ENCODE measurements at regions not wholly inside any gene's neighbourhood (a gene's known extent, or its start where the extent isn't known, plus 50 kb on each side); places are given as distances from the start of the nearest gene placed in this dataset.

GRCh38 chr5:103617090-103617489 is 54.5 kb upstream of the NUDT12 start:
- no peak for ATAC-seq
- Mint-ChIP-seq H3K4me1 (no peaks in the 10 kb centered on the region), H3K27me3 (no peaks in the 10 kb centered on the region), H3K27ac (no peak overlapping the region), H3K9me3 (ENCODE audit: low read depth) (no peaks in the 10 kb centered on the region), H3K36me3 (ENCODE audit: low read depth) (no peaks in the 10 kb centered on the region), H3K4me3 (no peak overlapping the region)
- no peak for DNase-seq
- POLR2A ChIA-PET: no interaction called here
- intact Hi-C loops (cut with DNase I, micrococcal nuclease): no loop called here
- CTCF ChIA-PET: interaction anchor here (1.7 kb wide), 1 partner anchor 11 kb away, joined by 4 read pairs; no protein-coding TSS in a partner anchor

DNA sequence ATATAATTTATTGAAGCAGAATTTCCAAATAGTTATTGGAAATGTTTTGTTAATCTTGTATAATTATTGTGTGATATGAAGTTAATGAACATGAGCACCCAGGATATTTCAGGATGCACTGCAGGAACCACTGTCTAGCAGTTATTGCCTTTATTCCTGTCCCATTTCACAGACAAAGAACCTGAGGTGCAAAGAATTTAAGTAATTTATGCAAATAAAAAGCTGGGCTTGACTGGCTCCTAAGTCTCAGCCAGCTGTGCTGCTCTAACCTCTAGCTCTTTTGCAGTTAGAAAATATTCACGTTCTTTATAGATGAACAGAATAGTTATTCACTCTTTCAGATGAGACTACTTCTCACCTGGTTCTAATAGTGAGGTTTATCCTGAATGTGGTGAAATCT is 50.0 kb upstream of the NUDT12 start:
- no peak for DNase-seq
- H3K4me1 Mint-ChIP-seq: no peaks in the 10 kb centered on the region
- POLR2A ChIA-PET: no interaction called here
- CTCF ChIA-PET: no interaction called here
- H3K27me3 Mint-ChIP-seq: no peaks in the 10 kb centered on the region
- no peak overlapping the region for H3K27ac Mint-ChIP-seq
- H3K4me3 Mint-ChIP-seq: no peak overlapping the region
- H3K9me3 Mint-ChIP-seq (ENCODE audit: low read depth): no peaks in the 10 kb centered on the region
- H3K36me3 Mint-ChIP-seq (ENCODE audit: low read depth): no peaks in the 10 kb centered on the region
- no peak for ATAC-seq
- intact Hi-C loops (cut with DNase I, micrococcal nuclease): no loop called here
